ENCODE measurements at regions not wholly inside any gene's neighbourhood (a gene's known extent, or its start where the extent isn't known, plus 50 kb on each side); places are given as distances from the start of the nearest gene placed in this dataset.

DNA sequence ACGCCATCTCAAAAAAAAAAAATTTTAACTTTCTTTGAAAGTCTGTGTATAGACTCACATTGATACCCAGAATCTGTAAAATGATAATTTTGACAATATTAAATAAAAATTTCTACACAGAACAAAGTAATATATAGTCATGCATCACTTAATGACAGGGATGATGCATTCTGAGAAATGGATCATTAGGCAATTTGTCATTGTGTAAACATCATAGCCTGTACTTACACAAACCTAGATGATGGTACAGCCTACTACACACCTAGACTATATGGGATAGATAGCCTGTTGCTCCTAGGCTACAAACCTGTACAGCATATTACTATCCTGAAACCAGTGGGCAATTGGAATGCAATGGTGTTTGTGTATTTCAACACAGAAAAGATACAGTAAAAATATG lies 107.7 kb downstream of the BLTP1 start (continued):
- TF ChIP-seq, protein P1, sequence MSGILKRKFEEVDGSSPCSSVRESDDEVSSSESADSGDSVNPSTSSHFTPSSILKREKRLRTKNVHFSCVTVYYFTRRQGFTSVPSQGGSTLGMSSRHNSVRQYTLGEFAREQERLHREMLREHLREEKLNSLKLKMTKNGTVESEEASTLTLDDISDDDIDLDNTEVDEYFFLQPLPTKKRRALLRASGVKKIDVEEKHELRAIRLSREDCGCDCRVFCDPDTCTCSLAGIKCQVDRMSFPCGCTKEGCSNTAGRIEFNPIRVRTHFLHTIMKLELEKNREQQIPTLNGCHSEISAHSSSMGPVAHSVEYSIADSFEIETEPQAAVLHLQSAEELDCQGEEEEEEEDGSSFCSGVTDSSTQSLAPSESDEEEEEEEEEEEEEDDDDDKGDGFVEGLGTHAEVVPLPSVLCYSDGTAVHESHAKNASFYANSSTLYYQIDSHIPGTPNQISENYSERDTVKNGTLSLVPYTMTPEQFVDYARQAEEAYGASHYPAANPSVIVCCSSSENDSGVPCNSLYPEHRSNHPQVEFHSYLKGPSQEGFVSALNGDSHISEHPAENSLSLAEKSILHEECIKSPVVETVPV (CRISPR knock-in tag; IDR thresholded peaks at IDR 0.05), result no peak
- TF ChIP-seq ZNF565 (CRISPR knock-in tag; conservative IDR thresholded peaks at IDR 0.05; ENCODE audit: low read depth), result no peak
- TF ChIP-seq SNAI2 (CRISPR knock-in tag; IDR thresholded peaks at IDR 0.05), result no peak
- no peak for TF ChIP-seq ZC3H10 (CRISPR knock-in tag; IDR thresholded peaks at IDR 0.05)
- TF ChIP-seq PPARA (CRISPR knock-in tag; IDR thresholded peaks at IDR 0.05; ENCODE audit: borderline replicate concordance), result no peak

DNA sequence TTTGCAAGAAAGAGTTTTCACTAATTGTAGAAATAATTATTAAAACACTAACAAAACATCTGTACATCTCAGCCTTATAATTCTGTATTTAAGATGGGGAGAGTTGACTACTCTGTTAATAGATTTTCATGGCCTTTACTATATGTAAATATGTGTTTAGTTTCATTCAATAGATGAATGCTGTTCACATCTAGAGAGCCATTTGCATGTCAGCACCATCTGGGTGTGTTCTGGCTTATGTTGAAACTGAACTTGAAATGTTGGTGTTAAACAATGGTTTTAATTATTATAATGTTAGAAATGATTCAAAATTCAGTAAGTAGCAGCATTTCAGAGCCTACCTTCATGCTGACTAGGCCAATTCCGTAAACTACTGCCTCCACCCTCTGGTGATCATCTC lies 102.5 kb upstream of the ADAD1 start:
- TF ChIP-seq, protein P2, sequence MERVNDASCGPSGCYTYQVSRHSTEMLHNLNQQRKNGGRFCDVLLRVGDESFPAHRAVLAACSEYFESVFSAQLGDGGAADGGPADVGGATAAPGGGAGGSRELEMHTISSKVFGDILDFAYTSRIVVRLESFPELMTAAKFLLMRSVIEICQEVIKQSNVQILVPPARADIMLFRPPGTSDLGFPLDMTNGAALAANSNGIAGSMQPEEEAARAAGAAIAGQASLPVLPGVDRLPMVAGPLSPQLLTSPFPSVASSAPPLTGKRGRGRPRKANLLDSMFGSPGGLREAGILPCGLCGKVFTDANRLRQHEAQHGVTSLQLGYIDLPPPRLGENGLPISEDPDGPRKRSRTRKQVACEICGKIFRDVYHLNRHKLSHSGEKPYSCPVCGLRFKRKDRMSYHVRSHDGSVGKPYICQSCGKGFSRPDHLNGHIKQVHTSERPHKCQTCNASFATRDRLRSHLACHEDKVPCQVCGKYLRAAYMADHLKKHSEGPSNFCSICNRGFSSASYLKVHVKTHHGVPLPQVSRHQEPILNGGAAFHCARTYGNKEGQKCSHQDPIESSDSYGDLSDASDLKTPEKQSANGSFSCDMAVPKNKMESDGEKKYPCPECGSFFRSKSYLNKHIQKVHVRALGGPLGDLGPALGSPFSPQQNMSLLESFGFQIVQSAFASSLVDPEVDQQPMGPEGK (CRISPR knock-in tag; IDR thresholded peaks at IDR 0.05; ENCODE audit: borderline replicate concordance), result no peak
- TF ChIP-seq GLIS3 (CRISPR knock-in tag; IDR thresholded peaks at IDR 0.05) (no peak), TCF4 (CRISPR knock-in tag; IDR thresholded peaks at IDR 0.05; ENCODE audit: borderline replicate concordance) (no peak), ZNF565 (CRISPR knock-in tag; conservative IDR thresholded peaks at IDR 0.05; ENCODE audit: low read depth) (no peak), PPARA (CRISPR knock-in tag; IDR thresholded peaks at IDR 0.05; ENCODE audit: borderline replicate concordance) (no peak)
- TF ChIP-seq, protein P3, sequence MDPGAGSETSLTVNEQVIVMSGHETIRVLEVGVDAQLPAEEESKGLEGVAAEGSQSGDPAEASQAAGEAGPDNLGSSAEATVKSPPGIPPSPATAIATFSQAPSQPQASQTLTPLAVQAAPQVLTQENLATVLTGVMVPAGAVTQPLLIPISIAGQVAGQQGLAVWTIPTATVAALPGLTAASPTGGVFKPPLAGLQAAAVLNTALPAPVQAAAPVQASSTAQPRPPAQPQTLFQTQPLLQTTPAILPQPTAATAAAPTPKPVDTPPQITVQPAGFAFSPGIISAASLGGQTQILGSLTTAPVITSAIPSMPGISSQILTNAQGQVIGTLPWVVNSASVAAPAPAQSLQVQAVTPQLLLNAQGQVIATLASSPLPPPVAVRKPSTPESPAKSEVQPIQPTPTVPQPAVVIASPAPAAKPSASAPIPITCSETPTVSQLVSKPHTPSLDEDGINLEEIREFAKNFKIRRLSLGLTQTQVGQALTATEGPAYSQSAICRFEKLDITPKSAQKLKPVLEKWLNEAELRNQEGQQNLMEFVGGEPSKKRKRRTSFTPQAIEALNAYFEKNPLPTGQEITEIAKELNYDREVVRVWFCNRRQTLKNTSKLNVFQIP (CRISPR knock-in tag; IDR thresholded peaks at IDR 0.05; ENCODE audit: borderline replicate concordance, low read depth), result no peak
- ATAC-seq, result no peak

DNA sequence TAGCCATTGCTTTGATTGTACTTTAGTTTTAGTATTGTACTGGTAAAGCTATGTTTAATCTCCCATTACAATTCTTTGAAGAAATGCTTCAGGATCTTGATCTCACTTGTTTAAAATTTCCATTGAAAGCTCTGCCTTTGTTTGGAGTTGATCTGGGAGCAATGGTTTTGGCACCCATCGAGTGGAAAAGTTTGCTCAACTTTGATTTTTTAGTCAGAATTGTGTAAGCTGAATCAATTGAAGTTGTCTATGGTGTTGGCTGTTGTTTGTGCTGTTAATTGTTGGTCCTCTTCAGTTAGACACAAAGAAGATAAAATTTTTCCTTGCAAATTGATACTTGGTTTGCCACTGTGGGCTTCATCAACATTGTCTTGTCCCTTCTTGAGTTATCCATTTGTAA lies 99.8 kb upstream of the ADAD1 start:
- TF ChIP-seq, protein P4, sequence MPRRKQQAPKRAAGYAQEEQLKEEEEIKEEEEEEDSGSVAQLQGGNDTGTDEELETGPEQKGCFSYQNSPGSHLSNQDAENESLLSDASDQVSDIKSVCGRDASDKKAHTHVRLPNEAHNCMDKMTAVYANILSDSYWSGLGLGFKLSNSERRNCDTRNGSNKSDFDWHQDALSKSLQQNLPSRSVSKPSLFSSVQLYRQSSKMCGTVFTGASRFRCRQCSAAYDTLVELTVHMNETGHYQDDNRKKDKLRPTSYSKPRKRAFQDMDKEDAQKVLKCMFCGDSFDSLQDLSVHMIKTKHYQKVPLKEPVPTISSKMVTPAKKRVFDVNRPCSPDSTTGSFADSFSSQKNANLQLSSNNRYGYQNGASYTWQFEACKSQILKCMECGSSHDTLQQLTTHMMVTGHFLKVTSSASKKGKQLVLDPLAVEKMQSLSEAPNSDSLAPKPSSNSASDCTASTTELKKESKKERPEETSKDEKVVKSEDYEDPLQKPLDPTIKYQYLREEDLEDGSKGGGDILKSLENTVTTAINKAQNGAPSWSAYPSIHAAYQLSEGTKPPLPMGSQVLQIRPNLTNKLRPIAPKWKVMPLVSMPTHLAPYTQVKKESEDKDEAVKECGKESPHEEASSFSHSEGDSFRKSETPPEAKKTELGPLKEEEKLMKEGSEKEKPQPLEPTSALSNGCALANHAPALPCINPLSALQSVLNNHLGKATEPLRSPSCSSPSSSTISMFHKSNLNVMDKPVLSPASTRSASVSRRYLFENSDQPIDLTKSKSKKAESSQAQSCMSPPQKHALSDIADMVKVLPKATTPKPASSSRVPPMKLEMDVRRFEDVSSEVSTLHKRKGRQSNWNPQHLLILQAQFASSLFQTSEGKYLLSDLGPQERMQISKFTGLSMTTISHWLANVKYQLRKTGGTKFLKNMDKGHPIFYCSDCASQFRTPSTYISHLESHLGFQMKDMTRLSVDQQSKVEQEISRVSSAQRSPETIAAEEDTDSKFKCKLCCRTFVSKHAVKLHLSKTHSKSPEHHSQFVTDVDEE (CRISPR knock-in tag; IDR thresholded peaks at IDR 0.05), result no peak
- no peak for TF ChIP-seq ISL1 (CRISPR knock-in tag; IDR thresholded peaks at IDR 0.05)
- no peak for TF ChIP-seq ZFP3 (CRISPR knock-in tag; IDR thresholded peaks at IDR 0.05)
- TF ChIP-seq TCF4 (CRISPR knock-in tag; IDR thresholded peaks at IDR 0.05; ENCODE audit: borderline replicate concordance), result no peak
- TF ChIP-seq BACH2 (CRISPR knock-in tag; IDR thresholded peaks at IDR 0.05; ENCODE audit: borderline replicate concordance), result no peak
- TF ChIP-seq RARB (CRISPR knock-in tag; IDR thresholded peaks at IDR 0.05), result no peak
- no peak for TF ChIP-seq ZNF70 (CRISPR knock-in tag; IDR thresholded peaks at IDR 0.05)
- TF ChIP-seq ARNTL (CRISPR knock-in tag; IDR thresholded peaks at IDR 0.05; ENCODE audit: borderline replicate concordance, low read depth), result no peak
- TF ChIP-seq ZNF8 (CRISPR knock-in tag; IDR thresholded peaks at IDR 0.05), result no peak
- no peak for TF ChIP-seq TOX (CRISPR knock-in tag; IDR thresholded peaks at IDR 0.05; ENCODE audit: borderline replicate concordance)
- no peak for TF ChIP-seq OSR1 (CRISPR knock-in tag; IDR thresholded peaks at IDR 0.05)
- TF ChIP-seq SNAI2 (CRISPR knock-in tag; IDR thresholded peaks at IDR 0.05), result no peak
- TF ChIP-seq, protein P1 (CRISPR knock-in tag; IDR thresholded peaks at IDR 0.05), result no peak
- TF ChIP-seq PPARA (CRISPR knock-in tag; IDR thresholded peaks at IDR 0.05; ENCODE audit: borderline replicate concordance), result no peak
- TF ChIP-seq, protein P2 (CRISPR knock-in tag; IDR thresholded peaks at IDR 0.05; ENCODE audit: borderline replicate concordance), result no peak
- TF ChIP-seq, protein P3 (CRISPR knock-in tag; IDR thresholded peaks at IDR 0.05; ENCODE audit: borderline replicate concordance, low read depth), result no peak
- no peak for TF ChIP-seq ZNF565 (CRISPR knock-in tag; conservative IDR thresholded peaks at IDR 0.05; ENCODE audit: low read depth)
- TF ChIP-seq ESRRG (CRISPR knock-in tag; IDR thresholded peaks at IDR 0.05), result no peak
- ATAC-seq, result no peak

All from SK-N-SH treated with all-trans-retinoic acid at 6 μM for 48 hours (cell line).